Left hindlimb (tissue), 1 donor: ENCODE measurements at regions not wholly inside any gene's neighbourhood (a gene's known extent, or its start where the extent isn't known, plus 50 kb on each side); places are given as distances from the start of the nearest gene placed in this dataset.
"Not testable (repeated sequence)": the region's sequence is repeated elsewhere in the genome, so short reads cannot be mapped to it uniquely, and the experiment has no call there.

ENCODE experiments used
- DNase-seq: peaks from one replicate; pipeline ENCODE4 v3.0.0-alpha.2; 2018

DNA sequence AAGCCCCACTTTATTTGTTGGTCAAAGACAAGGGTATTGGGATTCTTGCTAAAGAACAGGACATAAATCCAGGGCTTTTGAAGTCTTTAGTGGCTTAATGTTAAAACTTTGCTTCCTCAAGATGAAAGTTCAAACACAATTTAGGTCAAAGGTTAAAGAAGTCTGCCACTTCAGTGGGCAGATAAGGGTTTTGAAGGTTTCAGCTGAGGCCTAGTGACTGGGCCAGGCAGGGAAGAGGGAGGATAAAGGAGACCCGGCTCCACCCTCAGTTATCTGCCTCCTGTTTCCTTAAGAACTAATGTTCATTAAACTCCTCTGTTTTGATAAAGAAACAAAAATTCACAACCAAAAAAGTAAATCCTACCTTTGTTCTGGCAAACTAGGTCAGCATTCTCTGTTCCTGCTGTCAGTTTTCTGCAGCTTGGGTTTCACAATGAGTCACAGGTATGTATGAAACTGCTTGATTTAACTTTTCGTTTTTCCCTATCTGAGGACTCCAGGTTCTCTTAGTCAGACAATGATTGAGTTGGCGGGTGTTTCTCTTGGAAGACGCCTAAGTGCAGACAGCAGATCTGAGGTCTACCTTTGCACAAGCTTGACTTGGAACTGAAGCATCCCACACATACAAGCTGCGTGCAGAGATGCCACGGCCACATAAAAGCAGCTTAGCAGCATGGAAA, 208.3 kb downstream of the EXOC5 start:
- no peak for DNase-seq

GRCh38 chr14:57058319-57058718, 210.4 kb downstream of the EXOC5 start:
- no peak for DNase-seq

DNA sequence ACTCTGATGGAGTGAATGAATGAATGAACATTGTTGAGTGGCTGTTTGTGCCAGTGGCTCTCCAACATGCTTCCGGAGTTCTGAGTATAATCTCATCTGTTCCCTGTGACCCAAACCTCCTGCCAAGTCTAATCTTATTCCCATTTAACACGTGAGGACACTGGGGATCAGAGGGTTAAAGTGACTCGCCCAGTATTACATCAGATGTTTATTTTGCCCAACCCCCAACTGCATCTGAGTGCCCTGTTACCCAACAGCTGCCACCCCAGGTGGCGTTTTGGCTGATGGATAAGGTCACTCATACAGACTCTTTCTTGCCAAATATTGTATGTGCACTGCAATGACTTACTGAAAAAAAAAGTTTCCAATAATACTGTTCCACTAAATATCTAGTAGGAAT, 210.9 kb downstream of the EXOC5 start:
- peak; percentile 37 for DNase-seq

DNA sequence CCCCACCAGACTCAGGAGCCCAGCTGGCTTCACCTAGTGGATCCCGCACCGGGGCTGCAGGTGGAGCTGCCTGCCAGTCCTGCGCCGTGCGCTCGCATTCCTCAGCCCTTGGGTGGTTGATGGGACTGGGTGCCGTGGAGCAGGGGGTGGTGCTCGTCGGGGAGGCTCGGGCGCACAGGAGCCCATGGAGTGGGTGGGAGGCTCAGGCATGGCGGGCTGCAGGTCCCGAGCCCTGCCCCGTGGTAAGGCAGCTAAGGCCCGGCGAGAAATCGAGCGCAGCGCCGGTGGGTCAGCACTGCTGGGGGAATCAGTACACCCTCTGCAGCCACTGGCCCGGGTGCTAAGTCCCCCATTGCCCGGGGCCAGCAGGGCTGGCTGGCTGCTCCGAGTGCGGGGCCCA, 212.2 kb downstream of the EXOC5 start:
- not testable (repeated sequence) for DNase-seq

DNA sequence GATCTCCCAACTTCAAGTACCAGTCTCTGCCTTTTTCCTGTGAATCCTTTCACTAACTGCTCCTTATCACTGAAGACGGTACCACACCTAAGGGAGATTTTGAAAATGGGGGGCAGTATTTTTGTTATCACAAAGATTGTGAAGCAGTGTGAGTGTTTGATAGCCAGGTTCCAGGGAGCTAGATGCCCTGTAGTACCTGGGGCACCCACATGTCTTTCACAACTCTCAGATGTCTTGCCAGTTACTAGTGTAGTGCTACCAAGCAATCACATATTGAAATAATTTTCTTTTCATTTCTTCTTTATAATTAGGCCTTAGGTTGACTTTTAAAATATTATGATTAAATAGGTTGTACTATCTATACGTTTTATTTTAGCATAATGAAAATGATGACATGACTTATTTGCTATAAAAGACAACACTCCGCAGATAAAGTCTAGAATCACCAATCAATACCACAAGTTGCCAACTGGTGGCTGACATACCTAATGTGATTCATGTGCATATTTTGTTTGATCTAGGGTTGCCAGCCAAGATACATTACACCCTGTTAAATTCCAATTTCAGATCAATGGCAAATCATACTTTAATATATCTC, 215.9 kb downstream of the EXOC5 start:
- no peak for DNase-seq

DNA sequence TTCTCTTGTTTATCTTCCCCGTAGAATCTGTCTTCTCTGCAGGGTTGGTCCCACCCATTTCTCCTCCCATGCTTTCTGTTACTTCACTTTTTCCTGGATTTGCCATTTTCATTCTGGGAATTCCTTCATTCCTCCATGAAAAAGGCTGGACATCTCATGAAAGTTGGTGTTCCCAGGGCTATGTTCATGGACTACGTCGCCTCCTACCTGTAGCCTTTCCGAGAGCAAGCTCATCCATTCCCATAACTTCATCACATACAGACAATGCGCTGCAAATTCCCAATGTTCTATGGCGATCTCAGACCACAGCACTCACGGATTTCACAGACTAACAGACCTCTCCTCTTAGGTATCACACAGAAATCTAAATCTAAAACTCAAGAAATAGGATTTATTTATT, 217.1 kb downstream of the EXOC5 start:
- no peak for DNase-seq

DNA sequence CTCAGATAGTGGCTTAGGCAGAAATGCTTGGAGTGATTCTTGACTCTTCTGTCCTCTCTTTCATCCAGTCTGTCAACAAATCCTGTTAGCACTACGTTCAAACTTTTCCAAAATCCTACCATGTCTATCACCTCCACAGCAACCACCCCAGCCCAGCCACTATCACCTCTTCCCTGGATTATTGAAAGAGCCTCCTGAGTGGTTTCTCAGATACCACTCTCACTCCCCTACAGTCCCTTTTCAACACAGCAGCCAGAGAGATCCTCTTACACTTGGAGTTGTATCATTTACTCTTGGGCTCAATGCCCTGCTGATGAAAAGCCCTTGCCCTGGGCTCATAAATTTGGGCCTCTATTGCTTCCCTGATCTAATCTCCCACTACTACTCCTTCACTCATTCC, 218.9 kb downstream of the EXOC5 start:
- DNase-seq: no peak

DNA sequence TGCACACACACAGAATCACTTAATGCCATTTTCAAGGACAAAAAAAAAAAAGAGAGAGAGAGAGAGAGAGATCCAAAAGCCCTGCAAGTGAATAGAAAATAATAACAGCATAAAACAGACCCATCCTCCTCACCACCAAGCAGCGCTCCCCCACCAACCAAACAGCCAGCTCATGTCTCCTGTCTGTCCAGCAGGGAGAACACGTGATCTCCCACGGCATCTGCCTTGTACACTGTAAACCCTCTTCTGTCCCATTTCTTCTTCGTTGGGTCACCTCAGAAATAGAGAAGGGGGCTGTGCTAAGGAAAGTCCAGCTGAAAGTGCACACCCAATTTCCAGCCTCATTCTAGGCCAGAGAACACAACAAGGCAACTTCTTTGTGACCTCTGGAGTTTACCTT, 222.5 kb downstream of the EXOC5 start:
- DNase-seq: no peak

DNA sequence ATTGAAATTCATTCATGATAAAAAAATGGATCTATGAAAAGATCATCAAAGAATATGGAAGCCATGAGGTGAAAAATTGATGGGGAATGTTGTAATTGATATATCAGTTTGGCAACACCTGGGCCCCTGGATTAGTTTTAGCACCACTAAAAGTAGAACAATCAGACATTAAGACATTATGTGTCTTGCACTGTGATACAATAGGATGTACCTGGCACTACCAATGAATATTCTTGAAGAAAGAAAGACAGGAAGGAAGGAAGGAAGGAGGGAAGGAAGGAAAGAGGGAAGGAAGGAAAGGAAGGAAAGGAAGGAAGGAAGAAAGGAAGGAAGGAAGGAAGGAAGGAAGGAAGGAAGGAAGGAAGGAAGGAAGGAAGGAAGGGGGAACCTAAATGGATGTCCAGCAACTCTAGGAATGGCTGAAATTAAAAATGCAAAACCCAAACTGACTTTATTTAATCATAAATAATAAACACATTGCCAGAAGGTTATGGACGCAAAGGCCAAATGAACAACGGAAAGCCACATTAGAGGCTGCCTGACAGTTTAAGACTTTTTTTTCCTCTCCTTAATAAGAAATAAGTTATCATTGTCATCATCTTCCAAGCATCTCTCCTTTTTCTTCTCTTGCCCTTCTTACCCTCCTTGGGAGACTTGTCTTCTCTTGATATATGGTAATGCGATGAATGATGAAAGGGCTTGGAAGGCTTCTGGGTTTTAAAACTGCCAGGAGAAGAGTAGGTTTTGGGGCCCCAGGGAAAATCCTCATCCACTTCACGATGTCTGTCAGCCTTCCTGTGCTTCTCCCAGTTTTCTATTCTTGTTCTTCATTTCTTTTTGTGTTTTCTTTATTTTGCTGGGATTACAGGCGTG, 224.4 kb downstream of the EXOC5 start:
- not testable (repeated sequence) for DNase-seq

DNA sequence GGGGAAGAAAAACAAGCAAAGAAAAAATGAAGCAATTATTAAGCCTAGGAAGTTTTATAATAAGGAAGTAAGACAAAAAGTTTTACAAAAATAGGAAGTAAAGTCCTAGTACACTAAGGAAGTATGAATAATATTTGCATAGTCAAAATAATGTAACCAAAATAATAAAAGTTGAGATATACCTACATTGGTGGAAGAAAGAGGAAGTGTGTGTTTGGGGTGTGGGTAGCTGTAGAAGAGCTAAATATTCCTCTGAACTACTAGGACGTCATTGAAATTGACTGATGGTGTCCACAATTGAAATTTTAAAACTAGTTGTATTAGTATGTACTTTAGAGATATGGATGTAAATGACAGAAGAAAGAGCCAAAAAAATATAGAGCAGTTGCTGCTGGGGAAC, 228.4 kb upstream of the OTX2 start:
- no peak for DNase-seq

- DNase-seq: no peak
Measured at GRCh38 chr14:57031474-57031873, 221.2 kb upstream of the OTX2 start.

- DNase-seq: no peak
Measured at GRCh38 chr14:57029620-57030253, 219.5 kb upstream of the OTX2 start.

- no peak for DNase-seq
Measured at GRCh38 chr14:57025456-57025855, 215.2 kb upstream of the OTX2 start.

DNA sequence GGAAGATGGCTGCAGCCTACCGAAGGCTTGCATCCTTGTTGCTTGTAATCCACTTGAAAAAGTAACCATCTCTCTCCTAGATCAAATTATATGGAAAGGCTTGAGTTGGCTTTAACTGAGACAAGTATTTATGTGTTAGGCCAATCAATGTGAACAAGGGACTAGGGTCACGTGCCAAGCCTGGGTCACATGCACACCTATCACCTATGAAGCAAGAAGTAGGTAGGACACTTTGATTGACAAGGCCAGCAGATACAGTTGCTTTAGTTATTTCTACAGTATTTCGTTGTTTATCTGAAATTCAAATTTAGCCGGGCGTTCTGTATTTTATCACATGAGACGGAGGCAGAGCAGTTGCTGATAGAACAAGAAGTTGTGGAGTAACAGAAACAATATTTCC, 212.3 kb upstream of the OTX2 start:
- DNase-seq: no peak

DNA sequence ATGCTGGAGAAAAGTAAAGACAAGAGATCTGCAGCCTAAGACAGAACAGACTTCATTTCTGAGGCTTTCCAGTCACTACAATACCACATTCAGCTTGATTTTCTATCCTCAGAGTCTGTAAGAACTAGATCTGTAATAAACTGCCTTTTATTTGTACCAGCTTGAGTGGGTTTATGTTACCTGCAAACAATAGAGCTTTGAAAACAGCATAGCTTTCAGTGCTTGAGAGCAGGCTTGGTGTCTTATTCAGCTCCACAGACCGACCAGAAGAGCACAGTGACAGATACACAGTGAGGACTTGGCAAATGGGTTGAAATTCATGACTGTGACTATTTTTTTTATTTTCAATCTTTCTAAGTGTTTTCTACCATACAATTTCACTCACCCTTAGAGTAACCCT, 207.8 kb upstream of the OTX2 start:
- DNase-seq: no peak

DNA sequence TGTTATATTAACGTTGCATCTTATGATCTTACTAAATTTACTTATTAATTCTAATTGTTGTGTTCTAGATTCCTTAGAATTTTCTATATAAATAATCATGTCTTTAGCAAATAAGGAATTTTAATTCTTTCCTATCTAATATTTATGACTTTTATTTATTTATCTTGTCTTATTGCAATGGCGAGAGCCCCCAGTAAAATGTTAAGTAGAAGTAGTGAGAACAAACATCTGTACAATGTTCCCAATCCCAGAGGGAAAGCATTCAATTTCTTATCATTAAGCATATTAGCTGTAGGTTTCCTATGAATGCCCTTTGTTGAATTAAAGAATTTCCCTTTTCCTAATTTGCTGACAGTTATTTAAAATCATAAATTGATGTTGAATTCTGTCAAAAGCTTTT, 203.7 kb upstream of the OTX2 start:
- no peak for DNase-seq

DNA sequence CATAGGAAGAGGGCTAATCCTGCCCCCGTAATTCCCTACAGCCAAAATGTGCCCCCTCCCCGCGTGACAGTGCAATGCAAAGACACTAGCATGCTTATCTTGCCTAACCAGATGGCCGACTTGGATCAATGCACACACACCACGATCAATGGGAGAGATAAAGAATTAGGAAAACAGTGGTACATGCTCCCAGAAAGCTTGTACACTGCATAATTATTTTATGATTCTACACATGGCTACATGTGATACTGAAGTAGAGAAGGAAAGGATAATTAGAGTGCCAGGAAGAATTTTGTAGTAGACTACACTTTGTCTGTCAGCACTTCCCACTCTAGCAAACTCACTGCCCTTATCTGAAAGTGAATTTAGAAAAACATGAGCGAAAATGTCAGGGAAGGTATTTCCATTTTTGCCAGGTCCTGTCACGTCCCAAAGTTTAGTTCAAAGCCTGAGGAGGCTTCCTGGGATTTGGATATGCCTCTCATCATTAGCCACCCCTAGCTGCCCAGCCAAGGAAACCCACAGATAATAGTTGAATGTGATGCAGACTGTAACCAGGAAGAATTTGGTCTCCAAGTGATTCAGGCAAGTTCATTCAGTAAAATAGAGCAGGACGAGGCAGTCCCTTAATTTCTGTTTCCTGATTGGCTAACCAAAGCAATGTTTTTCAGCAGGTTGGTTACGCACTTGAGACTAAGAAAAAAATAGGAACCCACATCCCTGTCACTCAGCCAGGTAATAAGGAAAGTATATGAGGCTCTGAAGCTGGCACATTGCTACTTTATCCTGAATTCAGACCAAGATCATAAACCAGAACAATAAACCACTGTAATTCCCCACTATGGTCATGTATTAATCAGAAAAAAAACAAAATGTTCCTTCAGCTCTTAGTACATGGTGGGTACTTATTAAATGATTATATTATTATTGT, 199.6 kb upstream of the OTX2 start:
- DNase-seq: no peak

- DNase-seq: no peak
Measured at GRCh38 chr14:57008534-57008933, 198.3 kb upstream of the OTX2 start.

DNA sequence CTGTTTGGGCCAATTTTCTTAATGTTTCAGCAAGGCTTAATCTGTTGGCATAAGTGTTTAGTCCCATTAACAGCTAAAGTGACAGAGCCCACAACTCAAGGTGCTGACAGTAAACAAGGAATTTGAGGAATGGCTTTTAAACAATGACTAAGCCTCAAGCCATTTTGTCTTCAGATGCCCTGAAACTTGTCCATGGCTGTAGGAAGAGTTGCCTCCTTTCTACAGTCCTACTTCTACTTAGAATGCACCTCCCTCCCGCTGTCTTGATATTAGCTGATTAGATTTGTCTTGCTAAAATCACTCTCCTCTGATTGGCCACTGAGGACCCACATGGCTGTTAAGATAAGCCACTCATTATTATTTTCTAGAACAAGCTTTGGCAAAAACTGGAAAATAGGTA, 188.4 kb upstream of the OTX2 start:
- DNase-seq: no peak

DNA sequence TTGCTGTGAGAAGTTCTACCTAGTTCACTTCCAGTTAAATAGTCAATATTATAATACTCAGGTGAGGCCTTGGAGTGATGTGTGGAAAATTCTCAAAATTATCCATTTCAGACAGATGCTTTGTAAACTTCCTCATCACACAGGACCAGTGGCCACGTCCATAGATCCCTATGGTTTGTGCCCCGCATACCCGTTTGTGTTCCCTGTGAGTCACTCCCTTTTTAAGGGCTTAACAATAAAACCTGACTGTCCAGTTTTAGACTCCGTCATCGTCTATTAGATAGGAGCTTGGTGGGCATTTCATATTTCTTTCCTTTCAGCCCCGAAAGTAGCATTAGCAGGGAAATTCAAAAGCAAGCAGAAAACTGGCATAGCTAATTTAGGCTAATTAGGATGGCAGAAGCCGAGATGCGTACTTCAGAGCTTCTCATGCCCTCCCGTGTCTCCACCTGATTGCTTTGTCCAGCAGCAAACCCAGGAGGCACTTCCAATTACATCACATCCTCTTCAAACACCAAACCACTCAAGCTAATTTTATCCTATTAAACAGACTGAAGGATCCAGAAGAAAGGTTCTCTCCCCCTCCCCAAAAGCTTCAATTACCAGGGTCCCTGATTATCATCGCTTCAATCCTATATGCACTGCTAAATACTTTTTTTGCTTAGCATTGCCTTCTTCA, 186.6 kb upstream of the OTX2 start:
- DNase-seq: no peak

- DNase-seq: no peak
Measured at GRCh38 chr14:56995010-56995409, 184.7 kb upstream of the OTX2 start.

GRCh38 chr14:56992332-56992820, 182.1 kb upstream of the OTX2 start:
- DNase-seq: no peak
